SKM-1 treated with dmso at 0.1 percent for 144 hours (cell line): ENCODE measurements at regions not wholly inside any gene's neighbourhood (a gene's known extent, or its start where the extent isn't known, plus 50 kb on each side); places are given as distances from the start of the nearest gene placed in this dataset.

Source experiments
- DNase-seq: peaks from one replicate; lab custom pipeline; 2025; ENCODE audit not compliant: unreplicated experiment; lab: John Stamatoyannopoulos, UW

- no peak for DNase-seq
Observed at GRCh38 chr22:48259991-48260670, 1497.7 kb downstream of the TBC1D22A start.

GRCh38 chr22:48258811-48259210 lies 1496.4 kb downstream of the TBC1D22A start:
- DNase-seq = no peak

GRCh38 chr22:48258064-48258701 lies 1495.7 kb downstream of the TBC1D22A start:
- DNase-seq = no peak

- no peak for DNase-seq
Observed at GRCh38 chr22:48257685-48258055, 1495.2 kb downstream of the TBC1D22A start.

- no peak for DNase-seq
Observed at GRCh38 chr22:48256776-48257684, 1494.6 kb downstream of the TBC1D22A start.

DNA sequence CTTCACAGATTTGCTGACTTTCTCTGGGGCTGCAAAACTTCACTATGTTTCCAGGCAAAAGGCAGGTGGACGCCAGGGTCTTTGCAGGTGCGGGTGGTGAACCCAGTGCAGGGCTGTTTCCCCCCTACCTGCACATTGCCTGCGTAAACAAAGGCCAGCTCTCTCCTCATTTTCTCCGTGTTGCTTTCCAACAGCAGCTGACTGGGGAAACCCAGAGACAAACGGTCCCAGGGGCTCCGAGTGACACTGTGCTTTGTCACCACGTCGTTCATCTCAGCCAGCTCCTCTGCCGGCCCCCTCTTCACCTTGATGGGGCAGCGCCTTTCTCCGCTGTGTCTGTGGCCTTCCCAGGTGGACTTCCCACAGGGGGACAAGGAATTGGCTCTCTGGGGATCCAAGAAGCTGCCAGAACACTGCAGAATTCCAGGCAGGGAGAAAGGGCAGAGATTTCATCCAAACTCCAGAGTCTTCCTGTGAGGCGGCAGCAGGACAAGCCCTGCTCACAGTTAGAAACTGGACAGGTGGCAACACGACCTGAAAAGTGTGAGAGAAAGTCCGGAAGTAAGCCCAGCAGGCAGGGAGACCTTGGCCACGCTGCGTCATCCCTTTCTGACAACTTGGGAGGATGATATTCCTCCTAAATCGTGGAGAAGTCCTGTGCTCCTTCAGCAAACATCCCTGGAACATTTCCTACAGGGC lies 1493.7 kb downstream of the TBC1D22A start:
- DNase-seq = no peak

DNA sequence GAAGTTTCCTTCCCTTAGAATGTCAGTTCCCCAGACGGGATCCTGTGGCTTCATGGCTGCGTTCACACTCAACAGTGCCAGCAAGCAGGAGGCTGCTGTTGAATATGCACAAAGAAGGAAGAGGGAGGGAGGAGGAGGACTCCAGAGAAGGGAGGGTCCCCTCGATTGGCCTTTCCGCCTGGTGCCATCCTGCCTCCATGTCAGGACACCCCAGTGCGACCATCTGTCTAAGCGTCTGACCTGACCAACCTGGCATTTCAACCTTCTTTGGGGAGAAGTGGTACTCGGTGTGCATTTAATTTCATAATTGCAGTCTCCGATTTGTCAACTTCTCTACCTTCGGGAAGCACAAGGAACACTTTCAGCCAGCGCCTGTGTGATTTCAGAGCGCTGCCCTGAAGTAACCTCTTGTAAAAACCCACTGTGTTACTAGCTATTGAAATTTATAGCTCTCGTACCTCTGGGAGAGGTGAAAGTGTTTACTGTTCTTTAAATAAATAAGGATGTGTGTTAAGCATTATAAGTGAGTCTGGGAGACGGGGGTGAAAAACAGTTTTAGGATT lies 1491.9 kb downstream of the TBC1D22A start:
- DNase-seq = no peak

- DNase-seq = no peak
Observed at GRCh38 chr22:48253573-48253972, 1491.1 kb downstream of the TBC1D22A start.

GRCh38 chr22:48253136-48253535 lies 1490.7 kb downstream of the TBC1D22A start:
- no peak for DNase-seq

GRCh38 chr22:48251629-48252028 lies 1489.2 kb downstream of the TBC1D22A start:
- no peak for DNase-seq

DNA sequence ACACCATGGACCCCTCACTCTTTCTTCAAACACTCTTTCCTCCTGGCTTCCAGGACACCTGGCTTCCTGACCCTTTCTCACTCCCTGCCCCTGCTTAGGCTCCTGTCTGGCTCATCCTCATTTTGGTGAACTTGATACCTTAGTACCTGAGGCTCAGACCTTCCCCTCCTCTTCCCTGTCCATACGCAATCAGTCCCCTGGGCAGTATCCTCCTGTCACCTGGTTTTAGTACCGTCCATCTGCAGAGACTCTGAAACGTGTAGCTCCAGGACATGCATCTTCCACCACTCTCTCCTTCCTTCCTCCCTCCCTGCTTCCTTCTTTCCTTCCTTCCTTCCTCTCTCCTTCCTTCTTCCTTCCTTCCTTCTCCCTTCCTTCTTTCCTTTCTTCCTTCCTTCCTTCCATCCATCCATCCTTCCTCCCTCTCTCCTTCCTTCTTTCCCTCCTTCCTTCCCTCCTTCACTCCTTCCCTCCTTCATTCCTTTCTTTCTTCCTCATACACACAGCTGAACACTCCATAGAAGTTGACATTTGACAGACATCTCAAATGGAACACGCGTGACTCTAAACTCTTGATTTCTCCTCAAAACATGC lies 1488.6 kb downstream of the TBC1D22A start:
- DNase-seq = no peak

- no peak for DNase-seq
Observed at GRCh38 chr22:48250286-48250895, 1487.9 kb downstream of the TBC1D22A start.

- DNase-seq = no peak
Observed at GRCh38 chr22:48249713-48250268, 1487.3 kb downstream of the TBC1D22A start.

GRCh38 chr22:48248901-48249455 lies 1486.5 kb downstream of the TBC1D22A start:
- no peak for DNase-seq

DNA sequence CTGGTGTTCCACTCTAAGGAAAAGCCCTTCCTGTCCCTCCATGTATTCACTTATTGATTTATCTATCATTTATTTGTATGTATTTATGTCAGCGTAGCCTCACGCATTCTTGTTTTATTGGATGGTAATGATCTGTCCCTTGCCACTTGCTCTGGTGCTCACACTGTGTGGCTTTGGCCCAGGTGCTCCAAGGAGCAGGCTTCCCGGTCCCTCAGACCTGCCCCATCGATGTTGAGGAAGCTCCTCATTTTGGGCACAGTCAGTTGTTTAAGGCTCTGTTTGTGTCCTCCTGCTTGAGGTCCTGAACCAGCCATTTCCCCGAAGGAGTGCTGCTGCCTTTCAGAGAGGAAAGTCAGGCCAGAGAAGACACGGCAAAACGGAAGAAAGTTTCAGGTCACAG lies 1485.4 kb downstream of the TBC1D22A start:
- DNase-seq = no peak

DNA sequence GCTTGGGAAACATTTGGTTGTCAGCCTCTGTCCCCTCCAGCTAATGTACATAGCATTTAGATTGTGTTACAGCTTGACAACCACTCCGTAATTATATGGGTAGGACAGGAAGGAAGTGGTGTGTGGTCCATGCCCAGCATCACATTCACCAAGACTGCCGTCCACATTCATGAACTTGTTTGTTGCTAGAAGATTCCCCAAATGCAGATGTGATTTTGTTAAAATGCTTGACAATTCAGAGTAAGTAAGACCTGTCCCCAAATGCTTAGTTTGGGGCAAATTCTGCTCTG lies 1482.7 kb downstream of the TBC1D22A start:
- no peak for DNase-seq

DNA sequence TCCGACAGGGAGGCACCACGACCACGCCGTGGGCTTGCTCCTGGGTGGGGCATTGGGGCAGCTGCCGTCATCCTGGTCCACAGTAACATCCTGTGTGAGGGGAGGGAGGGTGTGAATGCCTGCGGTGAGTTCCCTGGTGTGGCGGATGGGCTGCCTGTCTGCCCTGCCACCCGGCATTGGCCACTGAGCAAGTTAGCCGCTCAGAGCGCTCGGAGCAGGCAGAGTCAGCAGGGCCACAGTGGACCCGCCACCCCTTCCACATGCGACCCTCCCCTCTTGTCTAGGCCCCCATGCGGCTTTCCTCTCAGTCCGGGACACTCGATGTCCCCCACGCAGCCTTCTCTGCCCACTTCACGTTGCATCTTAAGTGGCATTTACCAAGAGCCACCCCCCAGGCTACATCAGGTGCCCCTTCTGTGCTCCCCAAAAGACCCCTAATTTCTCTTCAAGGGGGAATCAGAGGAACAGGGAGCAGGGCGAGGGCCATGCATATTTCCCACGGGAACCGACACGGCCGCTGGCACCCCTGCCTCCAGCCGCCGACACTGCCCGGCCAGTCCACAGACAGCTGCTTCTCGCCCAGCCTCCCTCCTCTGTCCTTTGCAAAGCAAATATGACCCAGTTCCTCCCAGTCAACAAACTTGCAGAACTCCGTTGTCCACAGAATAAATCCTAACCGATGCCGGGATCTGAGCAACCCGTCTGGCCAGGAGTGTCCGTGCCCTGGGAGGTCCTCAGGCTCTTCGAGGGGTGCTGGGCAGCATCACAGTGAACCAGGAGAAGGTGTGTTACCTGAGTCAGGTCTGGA lies 1482.1 kb downstream of the TBC1D22A start:
- no peak for DNase-seq

DNA sequence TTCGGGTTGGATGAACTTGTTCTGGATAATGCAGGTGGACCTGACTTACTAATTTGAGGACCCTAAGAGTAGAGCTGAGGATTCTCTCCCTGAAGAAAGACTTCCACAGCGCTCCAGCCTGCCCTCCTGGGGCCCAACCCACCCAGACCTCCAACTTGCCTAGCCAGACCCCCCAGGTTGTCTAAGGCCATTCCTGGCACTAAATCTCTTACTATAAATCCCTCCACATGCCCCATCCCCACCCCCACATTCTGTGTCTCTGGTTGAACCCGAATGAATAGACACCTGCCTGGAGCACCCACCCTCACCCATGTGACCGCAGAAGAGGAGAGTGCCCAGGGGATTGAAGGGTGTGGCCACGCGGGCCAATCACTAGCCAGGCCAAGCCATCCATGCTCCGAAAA lies 1480.0 kb downstream of the TBC1D22A start:
- DNase-seq = no peak

GRCh38 chr22:48241658-48242057 lies 1479.2 kb downstream of the TBC1D22A start:
- no peak for DNase-seq
